HepG2 (cell line): ENCODE measurements at regions not wholly inside any gene's neighbourhood (a gene's known extent, or its start where the extent isn't known, plus 50 kb on each side); places are given as distances from the start of the nearest gene placed in this dataset.

ENCODE experiments used
- ATAC-seq: fragments of 200-7000 bp; cut with Tn5 transposase; 3 replicates; pipeline ENCODE4 v1.9.1; 2020; ENCODE audit warnings: mild to moderate bottlenecking, moderate library complexity
- BruUV-seq: library from RNA; stranded (reverse); fragments of 400-500 nt; replicated peaks from 2 replicates; lab custom pipeline; 2021; lab: Mats Ljungman, UMichigan
- CTCF ChIA-PET: fragments of 300-600 bp; formaldehyde crosslinking; extraction: SDS; loops from one replicate; lab custom pipeline; 2021; ENCODE audit warnings: low total read pairs, inconsistent platforms, low intra/inter-chr PET ratio; lab: Yijun Ruan, JAX
- POLR2A ChIA-PET: fragments of 350-600 bp; sonication (Branson Sonifier 250); formaldehyde crosslinking; loops from one replicate; lab custom pipeline; 2020; ENCODE audit warnings: antibody characterized with exemption, inconsistent platforms; lab: Yijun Ruan, JAX
- DNase-seq: peaks from one replicate; pipeline ENCODE4 v3.0.0-alpha.2; 2015; ENCODE audit warnings: low spot score
- FAIRE-seq: peaks from 3 replicates; lab custom pipeline; 2011; peaks lifted over from hg19 to GRCh38; lab: Jason Lieb, UNC
- H2AFZ ChIP-seq: one replicate; pipeline ENCODE4 v1.6.1; 2011; ENCODE audit warnings: low read length, inconsistent platforms
- H3K27ac ChIP-seq: fragments of 300-600 bp; 3 replicates; pipeline ENCODE4 v1.8.0; 2011; ENCODE audit warnings: mixed run types, mild to moderate bottlenecking, mixed read lengths, low read length, inconsistent platforms; ENCODE audit not compliant: insufficient read depth; ENCODE audit errors: extremely low read length
- H3K27me3 ChIP-seq, 2 experiments: fragments of 200-600 bp in 1 of 2; 2 replicates in 1 of 2; 3 replicates in 1 of 2; pipeline versions ENCODE4 v1.6.0 to v1.8.0; 2011; ENCODE audit warnings: low read length in 2 of 2, mild to moderate bottlenecking in 2 of 2, moderate library complexity in 2 of 2, inconsistent platforms in 1 of 2; ENCODE audit not compliant: insufficient read depth in 2 of 2, control insufficient read depth in 1 of 2
- H3K36me3 ChIP-seq, 2 experiments: fragments of 200-600 bp in 1 of 2; replicated peaks in 1 of 2; 2 replicates in 1 of 2; 3 replicates in 1 of 2; pipeline versions ENCODE4 v1.5.1 to v1.8.0; 2011; ENCODE audit warnings: low read length in 2 of 2, inconsistent platforms in 1 of 2; ENCODE audit not compliant: insufficient read depth in 2 of 2, control insufficient read depth in 1 of 2
- H3K4me1 ChIP-seq: 2 replicates; pipeline ENCODE4 v1.5.1; 2012; ENCODE audit warnings: low read length, inconsistent platforms; ENCODE audit not compliant: insufficient read depth
- H3K4me2 ChIP-seq: 2 replicates; pipeline ENCODE4 v1.6.0; 2011; ENCODE audit warnings: low read depth, low read length, inconsistent platforms
- H3K4me3 ChIP-seq, 3 experiments: fragments of 200-600 bp in 1 of 3; sonication (generic), shearing (Covaris generic) in 1 of 3; replicated peaks in 1 of 3; 2 replicates each; pipeline ENCODE4 v1.5.1; 2011 to 2016; ENCODE audit warnings: low read length in 3 of 3, inconsistent platforms in 2 of 3, low read depth in 2 of 3, mild to moderate bottlenecking in 2 of 3, control low read depth in 1 of 3, mixed read lengths in 1 of 3; ENCODE audit not compliant: insufficient read depth in 1 of 3
- H3K79me2 ChIP-seq: one replicate; pipeline ENCODE4 v1.6.1; 2011; ENCODE audit warnings: low read length, inconsistent platforms; ENCODE audit not compliant: insufficient read depth
- H3K9ac ChIP-seq: 2 replicates; pipeline ENCODE4 v1.6.0; 2011; ENCODE audit warnings: mild to moderate bottlenecking, low read depth, low read length, inconsistent platforms; ENCODE audit not compliant: insufficient read depth
- H3K9me3 ChIP-seq: 2 replicates; pipeline ENCODE4 v1.5.1; 2012; ENCODE audit warnings: mild to moderate bottlenecking, low read length
- H4K20me1 ChIP-seq: 2 replicates; pipeline ENCODE4 v1.6.0; 2011; ENCODE audit warnings: inconsistent platforms, mild to moderate bottlenecking, low read length, moderate library complexity; ENCODE audit not compliant: insufficient read depth
- AFF4 ChIP-seq: sonication (generic); formaldehyde crosslinking; IDR thresholded peaks from 2 replicates; pipeline ENCODE4 v1.4.0; 2020; ENCODE audit warnings: missing genetic modification reagents
- ETS1 ChIP-seq: sonication (generic); formaldehyde crosslinking; IDR thresholded peaks from 2 replicates; pipeline ENCODE4 v1.4.0; 2020; ENCODE audit warnings: missing genetic modification reagents
- RBM39 ChIP-seq: fragments of 200-400 bp; formaldehyde crosslinking; IDR thresholded peaks from one replicate; pipeline ENCODE4 v1.6.1; 2018; ENCODE audit warnings: antibody characterized with exemption, mild to moderate bottlenecking, low read depth, low read length; ENCODE audit not compliant: poor library complexity, severe bottlenecking
- RFXAP ChIP-seq: sonication (generic); formaldehyde crosslinking; IDR thresholded peaks from 2 replicates; pipeline ENCODE4 v1.4.0; 2020; ENCODE audit warnings: missing genetic modification reagents, borderline replicate concordance
- TCF12 ChIP-seq, 2 experiments: fragments of 450-650 bp in 1 of 2; sonication (generic) in 1 of 2; formaldehyde crosslinking in 1 of 2; IDR thresholded peaks; 2 replicates each; pipeline versions ENCODE4 v1.6.1 to v1.8.0; 2017 to 2022; ENCODE audit warnings: antibody characterized with exemption in 1 of 2, mild to moderate bottlenecking in 1 of 2, missing genetic modification reagents in 1 of 2, moderate library complexity in 1 of 2
- ZBTB40 ChIP-seq, 2 experiments: fragments of 450-650 bp in 1 of 2; sonication (generic) in 1 of 2; formaldehyde crosslinking in 1 of 2; IDR thresholded peaks; 2 replicates each; pipeline versions ENCODE4 v1.6.1 to v1.8.0; 2016 to 2022; ENCODE audit warnings: antibody characterized with exemption in 1 of 2, mild to moderate bottlenecking in 1 of 2, missing genetic modification reagents in 1 of 2
- ZKSCAN1 ChIP-seq: fragments of 150-350 bp; IDR thresholded peaks from 2 replicates; pipeline ENCODE4 v1.6.1; 2014; ENCODE audit warnings: low read length
- ZNF17 ChIP-seq: sonication (generic); formaldehyde crosslinking; IDR thresholded peaks from 2 replicates; pipeline ENCODE4 v1.5.0; 2020; ENCODE audit warnings: mild to moderate bottlenecking, missing genetic modification reagents
- WGBS: methylation state at CpG from one replicate; pipeline ENCODE4 v1.1.6; 2017; ENCODE audit warnings: low lambda C conversion rate; 5-methylcytosine and 5-hydroxymethylcytosine counted together
- in situ Hi-C: cut with HindIII; loops from 2 replicates; pipeline ENCODE4 v1.10.0; 2017; ENCODE audit warnings: low pct_unique_long_range_greater_than_20kb; ENCODE audit not compliant: extremely low pct_ligation_motif_present
- intact Hi-C: fragments of 100-400 bp; cut with micrococcal nuclease; formaldehyde crosslinking; loops from one replicate; pipeline ENCODE4 v1.10.0; 2022; ENCODE audit not compliant: unreplicated experiment

- H3K27ac ChIP-seq = no peak overlapping the region
- no peaks in the 10 kb centered on the region for H3K36me3 ChIP-seq
- DNase-seq (no peak), ATAC-seq (no peak), FAIRE-seq (no peak)
- H3K4me3 ChIP-seq = no peak overlapping the region
- H2AFZ ChIP-seq = no peak overlapping the region
- no peaks in the 10 kb centered on the region for H3K27me3 ChIP-seq
- intact Hi-C loops (no loop called here), in situ Hi-C loops (no loop called here)
- WGBS = 23% methylated on average over 3 of the region's 3 CpGs
- ChIA-PET CTCF (no interaction called here), POLR2A (no interaction called here)
- no peak overlapping the region for H3K9ac ChIP-seq
- BruUV-seq = no TSS peak
- H3K4me1 ChIP-seq = peaks cover 6% of the 10 kb centered on the region; the same call in 1 of the 2 replicates
- no peaks in the 10 kb centered on the region for H3K9me3 ChIP-seq
- no peak overlapping the region for H3K4me2 ChIP-seq
- H4K20me1 ChIP-seq = no peaks in the 10 kb centered on the region
- H3K79me2 ChIP-seq = no peaks in the 10 kb centered on the region
- no peak for TF ChIP-seq ZKSCAN1
- no peak for TF ChIP-seq ZBTB40 (IDR thresholded peaks at IDR 0.05)
- no peak for TF ChIP-seq ZBTB40 (CRISPR knock-in tag; IDR thresholded peaks at IDR 0.05)
- no peak for TF ChIP-seq AFF4 (CRISPR knock-in tag)
- TF ChIP-seq TCF12 (IDR thresholded peaks at IDR 0.05) = no peak
- TF ChIP-seq TCF12 (CRISPR knock-in tag; IDR thresholded peaks at IDR 0.05) = no peak
- no peak for TF ChIP-seq RFXAP (CRISPR knock-in tag)
- TF ChIP-seq ZNF17 (CRISPR knock-in tag) = no peak
- no peak for TF ChIP-seq RBM39
- no peak for TF ChIP-seq ETS1 (CRISPR knock-in tag)
Observed at GRCh38 chr2:180677930-180678624, 302.3 kb upstream of the UBE2E3 start.
